ENCODE measurements at regions not wholly inside any gene's neighbourhood (a gene's known extent, or its start where the extent isn't known, plus 50 kb on each side); places are given as distances from the start of the nearest gene placed in this dataset.
A peak's percentile ranks its signal among the peaks of the same experiment; 100 is the strongest.

- no peak for DNase-seq
Observed at GRCh38 chr11:109109150-109109549, 312.8 kb upstream of the C11orf87 start.

- DNase-seq = no peak
Observed at GRCh38 chr11:109109571-109110315, 312.2 kb upstream of the C11orf87 start.

- DNase-seq = no peak
Observed at GRCh38 chr11:109112261-109112660, 309.7 kb upstream of the C11orf87 start.

GRCh38 chr11:109112821-109113280 lies 309.1 kb upstream of the C11orf87 start:
- peak; percentile 88 for DNase-seq

- DNase-seq = no peak
Observed at GRCh38 chr11:109120341-109120740, 301.6 kb upstream of the C11orf87 start.

GRCh38 chr11:109121173-109121932 lies 300.6 kb upstream of the C11orf87 start:
- DNase-seq = no peak

GRCh38 chr11:109123816-109124787 lies 297.9 kb upstream of the C11orf87 start:
- DNase-seq = peak; percentile 90

- DNase-seq = no peak
Observed at GRCh38 chr11:109130910-109131309, 291.1 kb upstream of the C11orf87 start.

GRCh38 chr11:109132539-109132938 lies 289.5 kb upstream of the C11orf87 start:
- no peak for DNase-seq

- no peak for DNase-seq
Observed at GRCh38 chr11:109133159-109133558, 288.8 kb upstream of the C11orf87 start.

- DNase-seq = no peak
Observed at GRCh38 chr11:109135627-109136026, 286.4 kb upstream of the C11orf87 start.

GRCh38 chr11:109138196-109138595 lies 283.8 kb upstream of the C11orf87 start:
- DNase-seq = no peak

- no peak for DNase-seq
Observed at GRCh38 chr11:109140426-109140825, 281.6 kb upstream of the C11orf87 start.

GRCh38 chr11:109140857-109141515 lies 281.0 kb upstream of the C11orf87 start:
- DNase-seq = no peak

GRCh38 chr11:109145287-109145686 lies 276.7 kb upstream of the C11orf87 start:
- DNase-seq = no peak

- no peak for DNase-seq
Observed at GRCh38 chr11:109147726-109148125, 274.3 kb upstream of the C11orf87 start.

GRCh38 chr11:109148669-109149068 lies 273.3 kb upstream of the C11orf87 start:
- peak; percentile 73 for DNase-seq

GRCh38 chr11:109150581-109150980 lies 271.4 kb upstream of the C11orf87 start:
- no peak for DNase-seq

- DNase-seq = peak; percentile 80
Observed at GRCh38 chr11:109153836-109154235, 268.2 kb upstream of the C11orf87 start.

GRCh38 chr11:109155291-109155690 lies 266.7 kb upstream of the C11orf87 start:
- DNase-seq = no peak

GRCh38 chr11:109165035-109165434 lies 257.0 kb upstream of the C11orf87 start:
- no peak for DNase-seq

GRCh38 chr11:109166441-109166840 lies 255.5 kb upstream of the C11orf87 start:
- DNase-seq = no peak
